Neural cell (in vitro differentiated cells): ENCODE measurements at regions not wholly inside any gene's neighbourhood (a gene's known extent, or its start where the extent isn't known, plus 50 kb on each side); places are given as distances from the start of the nearest gene placed in this dataset.

Experiments used
- H2AFZ ChIP-seq: fragments of 200-600, 300-800 bp; sonication (generic), shearing (Covaris generic); 2 replicates; pipeline ENCODE4 v1.6.0; 2014; ENCODE audit warnings: low read depth, mild to moderate bottlenecking, antibody characterized with exemption, low read length, moderate library complexity
- H3F3A ChIP-seq: fragments of 200-600 bp; shearing (Covaris generic); 2 replicates; pipeline ENCODE4 v1.6.1; 2016; ENCODE audit warnings: mild to moderate bottlenecking, moderate library complexity, mixed read lengths, antibody characterized with exemption, low read length; ENCODE audit not compliant: insufficient read depth, poor library complexity, severe bottlenecking
- H3K27ac ChIP-seq: fragments of 200-600, 300-800 bp; sonication (generic), shearing (Covaris generic); 2 replicates; pipeline ENCODE4 v1.5.1; 2014; ENCODE audit warnings: mild to moderate bottlenecking, low read length, moderate library complexity
- H3K27me3 ChIP-seq: fragments of 300-800, 200-600 bp; sonication (generic), shearing (Covaris generic); 2 replicates; pipeline ENCODE4 v1.6.0; 2014; ENCODE audit warnings: mild to moderate bottlenecking, low read depth, low read length, moderate library complexity; ENCODE audit not compliant: insufficient read depth
- H3K36me3 ChIP-seq: fragments of 300-800, 200-600 bp; sonication (generic), shearing (Covaris generic); 2 replicates; pipeline ENCODE4 v1.5.1; 2014; ENCODE audit warnings: mild to moderate bottlenecking, antibody characterized with exemption, low read length, moderate library complexity; ENCODE audit not compliant: insufficient read depth
- H3K4me2 ChIP-seq: fragments of 300-800, 200-600 bp; sonication (generic), shearing (Covaris generic); 2 replicates; pipeline ENCODE4 v1.6.0; 2014; ENCODE audit warnings: mild to moderate bottlenecking, low read length
- H3K4me3 ChIP-seq: fragments of 300-800, 200-600 bp; sonication (generic), shearing (Covaris generic); 2 replicates; pipeline ENCODE4 v1.5.1; 2014; ENCODE audit warnings: mild to moderate bottlenecking, low read length, moderate library complexity
- H3K79me2 ChIP-seq: fragments of 200-600 bp; shearing (Covaris generic); replicated peaks from 2 replicates; pipeline ENCODE4 v1.6.0; 2014; ENCODE audit warnings: mild to moderate bottlenecking, low read length, moderate library complexity; ENCODE audit not compliant: insufficient read depth
- H3K9ac ChIP-seq: fragments of 300-800, 200-600 bp; sonication (generic), shearing (Covaris generic); 2 replicates; pipeline ENCODE4 v1.6.1; 2016; ENCODE audit warnings: mild to moderate bottlenecking, low read length, mixed read lengths
- H3K9me2 ChIP-seq: fragments of 200-600 bp; shearing (Covaris generic); 2 replicates; pipeline ENCODE4 v1.6.1; 2016; ENCODE audit warnings: mild to moderate bottlenecking, low read length, mixed read lengths; ENCODE audit not compliant: insufficient read depth
- H3K9me3 ChIP-seq: fragments of 200-600, 300-800 bp; sonication (generic), shearing (Covaris generic); 2 replicates; pipeline ENCODE4 v1.6.1; 2016; ENCODE audit warnings: mild to moderate bottlenecking, mixed run types, low read length, moderate library complexity, mixed read lengths
- H4K20me1 ChIP-seq: fragments of 200-600 bp; shearing (Covaris generic); 2 replicates; pipeline ENCODE4 v1.6.1; 2016; ENCODE audit warnings: mild to moderate bottlenecking, mixed run types; ENCODE audit not compliant: insufficient read depth
- CTCF ChIP-seq: fragments of 450-650 bp; IDR thresholded peaks from 2 replicates; pipeline ENCODE4 v1.5.1; 2014; ENCODE audit warnings: antibody characterized with exemption, mild to moderate bottlenecking, moderate library complexity; ENCODE audit not compliant: poor library complexity, severe bottlenecking
- EP300 ChIP-seq: fragments of 450-650 bp; conservative IDR thresholded peaks from 2 replicates; pipeline ENCODE4 v1.6.1; 2014; ENCODE audit warnings: antibody characterized with exemption, mild to moderate bottlenecking, moderate library complexity; ENCODE audit not compliant: poor library complexity, severe bottlenecking
- EZH2 ChIP-seq: fragments of 200-600, 300-800 bp; shearing (Covaris generic), sonication (generic); IDR thresholded peaks from 2 replicates; pipeline ENCODE4 v1.6.1; 2014; ENCODE audit warnings: antibody characterized with exemption, low read length, borderline replicate concordance, mild to moderate bottlenecking; ENCODE audit not compliant: insufficient read depth, poor library complexity, severe bottlenecking
- MXI1 ChIP-seq: fragments of 450-650 bp; conservative IDR thresholded peaks from 2 replicates; pipeline ENCODE4 v1.6.1; 2014; ENCODE audit warnings: antibody characterized with exemption, mild to moderate bottlenecking; ENCODE audit not compliant: poor library complexity, severe bottlenecking
- POLR2AphosphoS5 ChIP-seq: IDR thresholded peaks from 2 replicates; pipeline ENCODE4 v1.6.1; 2012
- RAD21 ChIP-seq: fragments of 450-650 bp; conservative IDR thresholded peaks from 2 replicates; pipeline ENCODE4 v1.6.1; 2014; ENCODE audit warnings: antibody characterized with exemption, mild to moderate bottlenecking, moderate library complexity
- REST ChIP-seq: IDR thresholded peaks from 2 replicates; pipeline ENCODE4 v1.6.1; 2012; ENCODE audit warnings: borderline replicate concordance
- SMC3 ChIP-seq: fragments of 450-650 bp; conservative IDR thresholded peaks from 2 replicates; pipeline ENCODE4 v1.6.1; 2014; ENCODE audit warnings: antibody characterized with exemption, mild to moderate bottlenecking, moderate library complexity; ENCODE audit not compliant: poor library complexity
- TAF1 ChIP-seq: IDR thresholded peaks from 2 replicates; pipeline ENCODE4 v1.6.1; 2012; ENCODE audit warnings: low read depth

GRCh38 chr12:68446901-68447796, 115.0 kb upstream of the MDM1 start:
- Histone ChIP-seq H4K20me1 (no peaks in the 10 kb centered on the region), H3K79me2 (no peaks in the 10 kb centered on the region), H3K36me3 (no peaks in the 10 kb centered on the region), H3K4me2 (no peak overlapping the region), H3K9me2 (no peaks in the 10 kb centered on the region), H2AFZ (no peak overlapping the region), H3F3A (no peaks in the 10 kb centered on the region), H3K9ac (no peak overlapping the region), H3K27me3 (no peaks in the 10 kb centered on the region), H3K4me3 (peak overlapping the region; percentile 21), H3K27ac (no peak overlapping the region), H3K9me3 (peaks cover 5% of the 10 kb centered on the region)
- no peak for TF ChIP-seq SMC3
- no peak for TF ChIP-seq EZH2
- no peak for TF ChIP-seq REST
- TF ChIP-seq MXI1, result no peak
- no peak for TF ChIP-seq RAD21
- TF ChIP-seq TAF1, result no peak
- no peak for TF ChIP-seq CTCF
- no peak for TF ChIP-seq POLR2AphosphoS5
- TF ChIP-seq EP300, result no peak

GRCh38 chr12:68447797-68448260, 115.7 kb upstream of the MDM1 start:
- Histone ChIP-seq H2AFZ (no peak overlapping the region), H3K36me3 (no peaks in the 10 kb centered on the region), H4K20me1 (no peaks in the 10 kb centered on the region), H3K4me2 (no peak overlapping the region), H3F3A (no peaks in the 10 kb centered on the region), H3K4me3 (no peak overlapping the region), H3K27me3 (no peaks in the 10 kb centered on the region), H3K79me2 (no peaks in the 10 kb centered on the region), H3K9me2 (no peaks in the 10 kb centered on the region), H3K9ac (no peak overlapping the region), H3K27ac (no peak overlapping the region), H3K9me3 (peaks cover 5% of the 10 kb centered on the region)
- no peak for TF ChIP-seq MXI1
- TF ChIP-seq CTCF, result no peak
- TF ChIP-seq EZH2, result no peak
- TF ChIP-seq EP300, result no peak
- no peak for TF ChIP-seq TAF1
- no peak for TF ChIP-seq REST
- no peak for TF ChIP-seq RAD21
- no peak for TF ChIP-seq SMC3
- no peak for TF ChIP-seq POLR2AphosphoS5
